ENCODE measurements at regions not wholly inside any gene's neighbourhood (a gene's known extent, or its start where the extent isn't known, plus 50 kb on each side); places are given as distances from the start of the nearest gene placed in this dataset.

DNA sequence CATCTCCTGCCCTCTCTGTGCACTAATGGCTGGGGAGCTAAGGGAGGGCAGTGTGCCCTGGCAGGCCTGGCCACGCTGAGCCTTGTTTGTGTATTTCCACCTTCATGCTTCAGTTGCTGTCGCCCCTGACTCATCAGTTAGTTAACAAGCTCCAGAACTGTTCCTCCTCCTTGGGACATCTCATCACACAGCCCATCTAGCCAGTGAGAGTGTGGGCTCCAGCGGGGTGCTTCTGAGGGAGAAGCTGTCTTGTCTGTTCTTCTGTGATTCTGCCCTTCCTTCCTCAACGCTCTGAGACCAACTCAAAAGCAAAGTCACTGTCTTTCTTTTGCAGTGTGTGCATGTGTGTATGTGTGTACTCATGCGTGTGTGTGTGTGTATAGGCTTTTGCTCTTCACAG, 58.3 kb upstream of the CPEB4 start:
- DNase-seq (ENCODE audit: low spot score), result no peak

- no peak for DNase-seq (ENCODE audit: low spot score)
Observed at GRCh38 chr5:173830421-173830820, 57.7 kb upstream of the CPEB4 start.

GRCh38 chr5:173831196-173831914, 56.8 kb upstream of the CPEB4 start:
- no peak for DNase-seq (ENCODE audit: low spot score)

DNA sequence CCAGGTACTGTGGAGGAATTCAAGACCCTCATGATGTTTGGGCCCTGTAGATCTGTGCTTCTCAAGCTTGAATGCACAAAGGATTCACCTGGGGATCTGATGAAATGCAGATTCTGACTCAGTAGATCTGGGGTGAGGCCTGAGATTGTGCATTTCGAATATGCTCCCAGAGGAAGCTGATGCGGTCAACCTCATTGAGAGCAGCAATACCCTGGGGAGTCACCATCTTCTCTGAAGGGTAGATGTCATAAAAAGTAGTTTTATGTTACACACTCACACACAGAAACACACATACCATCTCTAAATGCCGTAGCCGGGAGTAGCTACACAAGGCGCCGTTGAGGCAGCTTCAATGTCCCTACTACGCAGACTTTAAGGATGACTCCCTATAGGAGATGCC, 55.8 kb upstream of the CPEB4 start:
- DNase-seq (ENCODE audit: low spot score), result no peak

- no peak for DNase-seq (ENCODE audit: low spot score)
Observed at GRCh38 chr5:173833196-173833985, 54.8 kb upstream of the CPEB4 start.

GRCh38 chr5:173834071-173834771, 53.9 kb upstream of the CPEB4 start:
- peak; percentile 32 for DNase-seq (ENCODE audit: low spot score)

DNA sequence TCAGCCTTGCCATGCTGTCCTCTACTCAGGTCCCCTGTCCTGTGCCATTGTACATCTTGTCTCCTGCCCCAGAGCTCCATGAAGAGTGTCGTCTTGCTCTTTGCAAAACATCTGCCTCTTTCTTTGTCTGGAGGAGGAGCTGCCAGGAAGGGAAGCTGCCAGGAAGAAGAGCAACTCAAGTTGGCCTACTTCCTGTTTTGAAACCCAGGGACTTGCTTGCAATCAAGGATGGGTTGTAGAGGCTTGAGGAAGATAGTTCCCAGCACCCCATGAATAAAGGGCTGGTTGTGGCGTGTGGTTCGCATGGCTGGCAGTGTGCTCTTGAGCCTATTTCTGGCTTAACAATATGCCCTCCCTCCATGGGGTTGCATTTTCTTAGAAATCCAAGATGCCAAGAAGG, 53.0 kb upstream of the CPEB4 start:
- DNase-seq (ENCODE audit: low spot score), result no peak

DNA sequence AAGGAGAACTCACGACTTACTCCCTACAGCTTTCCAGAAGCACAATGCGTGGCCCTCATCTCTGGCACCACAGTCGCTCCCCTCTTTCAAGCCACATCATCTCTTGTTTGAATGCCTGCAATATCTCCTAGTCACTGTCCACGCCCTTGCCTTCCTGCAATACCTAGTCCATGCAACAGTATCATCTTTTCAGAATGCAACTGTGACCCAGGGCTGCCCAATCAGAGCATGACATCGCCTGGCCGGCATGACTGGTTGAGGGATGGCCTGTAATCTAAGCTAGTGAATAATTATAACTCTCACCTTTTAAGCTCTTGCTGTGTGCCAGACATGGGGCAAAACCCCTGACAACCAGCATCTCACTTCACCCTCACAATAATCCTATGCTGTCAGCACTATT, 52.5 kb upstream of the CPEB4 start:
- DNase-seq (ENCODE audit: low spot score), result no peak

DNA sequence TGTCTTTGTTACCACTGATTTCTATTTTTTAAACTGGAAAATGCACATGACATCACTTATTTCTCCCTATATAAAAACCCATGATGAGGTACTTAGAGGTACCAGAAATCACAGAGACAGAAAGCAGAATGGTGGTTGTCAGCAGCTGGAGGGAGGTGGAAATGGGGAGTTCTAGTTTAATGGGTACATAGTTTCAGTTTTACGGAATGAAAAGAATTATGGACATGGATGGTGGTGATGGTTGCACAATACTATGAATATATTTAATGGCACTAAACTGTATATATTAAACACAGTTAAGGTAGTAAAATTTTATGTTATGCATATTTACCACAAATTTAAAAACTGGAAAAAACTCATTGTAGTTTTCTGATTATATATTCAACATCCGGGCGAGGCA, 50.5 kb upstream of the CPEB4 start:
- DNase-seq (ENCODE audit: low spot score), result no peak

Measured in mucosa of gallbladder (tissue), 1 donor.